PC-3 (cell line): ENCODE measurements at regions not wholly inside any gene's neighbourhood (a gene's known extent, or its start where the extent isn't known, plus 50 kb on each side); places are given as distances from the start of the nearest gene placed in this dataset.

Experiments used
- ATAC-seq: fragments of 200-7000 bp; cut with Tn5 transposase; 2 replicates; pipeline ENCODE4 v1.9.1; 2020; ENCODE audit warnings: mild to moderate bottlenecking, moderate library complexity
- BruUV-seq: library from RNA; stranded (reverse); fragments of 400-500 nt; replicated peaks from 2 replicates; lab custom pipeline; 2021; lab: Mats Ljungman, UMichigan
- CTCF ChIA-PET: fragments of 300-600 bp; sonication (Branson Sonifier 250); formaldehyde crosslinking; loops from one replicate; lab custom pipeline; 2022; ENCODE audit warnings: antibody characterized with exemption; lab: Charles Lee
- POLR2A ChIA-PET: fragments of 300-600 bp; sonication (Branson Sonifier 250); formaldehyde crosslinking; loops from one replicate; lab custom pipeline; 2022; ENCODE audit warnings: antibody characterized with exemption; ENCODE audit not compliant: unreplicated experiment; lab: Charles Lee
- DNase-seq: peaks from one replicate; pipeline ENCODE4 v3.0.0-alpha.2; 2015
- H2AFZ ChIP-seq: fragments of 300-600 bp; sonication (generic); 2 replicates; pipeline ENCODE4 v1.6.0; 2016; ENCODE audit warnings: antibody characterized with exemption, low read length
- H3F3A ChIP-seq: fragments of 300-600 bp; sonication (generic); one replicate; pipeline ENCODE4 v1.6.0; 2017; ENCODE audit warnings: antibody characterized with exemption, low read length, control low read depth, mild to moderate bottlenecking; ENCODE audit not compliant: unreplicated experiment
- H3K27ac ChIP-seq: fragments of 300-600 bp; sonication (generic); 2 replicates; pipeline ENCODE4 v1.5.1; 2016; ENCODE audit warnings: mild to moderate bottlenecking, low read length
- H3K27me3 ChIP-seq: fragments of 300-600 bp; sonication (generic); 2 replicates; pipeline ENCODE4 v1.6.1; 2016; ENCODE audit warnings: low read length, mixed read lengths
- H3K36me3 ChIP-seq: fragments of 300-600 bp; sonication (generic); 2 replicates; pipeline ENCODE4 v1.6.1; 2016; ENCODE audit warnings: low read depth, mixed run types, low read length, mixed read lengths
- H3K4me1 ChIP-seq: fragments of 300-600 bp; sonication (generic); 2 replicates; pipeline ENCODE4 v1.5.1; 2016; ENCODE audit warnings: low read length; ENCODE audit not compliant: insufficient read depth
- H3K4me2 ChIP-seq: fragments of 300-600 bp; sonication (generic); 2 replicates; pipeline ENCODE4 v1.6.0; 2016; ENCODE audit warnings: low read length
- H3K4me3 ChIP-seq: fragments of 300-600 bp; sonication (generic); 2 replicates; pipeline ENCODE4 v1.5.1; 2016; ENCODE audit warnings: mild to moderate bottlenecking, low read length, mixed read lengths
- H3K79me2 ChIP-seq: fragments of 300-600 bp; sonication (generic); 2 replicates; pipeline ENCODE4 v1.6.1; 2017; ENCODE audit warnings: low read length, mixed read lengths
- H3K9ac ChIP-seq: fragments of 300-600 bp; sonication (generic); 2 replicates; pipeline ENCODE4 v1.6.0; 2016; ENCODE audit warnings: mild to moderate bottlenecking, low read length
- H3K9me2 ChIP-seq: fragments of 300-600 bp; sonication (generic); replicated peaks from 2 replicates; pipeline ENCODE4 v1.6.1; 2016; ENCODE audit warnings: mixed run types, low read length, mixed read lengths
- H3K9me3 ChIP-seq: fragments of 300-600 bp; sonication (generic); 2 replicates; pipeline ENCODE4 v1.6.1; 2016; ENCODE audit warnings: low read length, mixed read lengths
- H4K20me1 ChIP-seq: fragments of 300-600 bp; sonication (generic); 2 replicates; pipeline ENCODE4 v1.6.1; 2016; ENCODE audit warnings: low read length, mixed read lengths
- EZH2 ChIP-seq: fragments of 300-600 bp; sonication (generic); IDR thresholded peaks from one replicate; pipeline ENCODE4 v1.6.1; 2017; ENCODE audit warnings: antibody characterized with exemption, mild to moderate bottlenecking, low read length; ENCODE audit not compliant: unreplicated experiment
- EZH2phosphoT487 ChIP-seq: fragments of 300-600 bp; sonication (generic); IDR thresholded peaks from 2 replicates; pipeline ENCODE4 v1.6.1; 2018; ENCODE audit warnings: mild to moderate bottlenecking, antibody characterized with exemption, low read length, borderline replicate concordance
- intact Hi-C: fragments of 100-400 bp; cut with micrococcal nuclease; formaldehyde crosslinking; loops from 2 replicates; pipeline ENCODE4 v1.9.0; 2023
- TF ChIP-seq, protein P1 (sequence below): fragments of 300-600 bp; sonication (generic); conservative IDR thresholded peaks from 2 replicates; pipeline ENCODE4 v1.5.1; 2017; ENCODE audit warnings: antibody characterized with exemption, low read depth, mild to moderate bottlenecking, low read length

DNA sequence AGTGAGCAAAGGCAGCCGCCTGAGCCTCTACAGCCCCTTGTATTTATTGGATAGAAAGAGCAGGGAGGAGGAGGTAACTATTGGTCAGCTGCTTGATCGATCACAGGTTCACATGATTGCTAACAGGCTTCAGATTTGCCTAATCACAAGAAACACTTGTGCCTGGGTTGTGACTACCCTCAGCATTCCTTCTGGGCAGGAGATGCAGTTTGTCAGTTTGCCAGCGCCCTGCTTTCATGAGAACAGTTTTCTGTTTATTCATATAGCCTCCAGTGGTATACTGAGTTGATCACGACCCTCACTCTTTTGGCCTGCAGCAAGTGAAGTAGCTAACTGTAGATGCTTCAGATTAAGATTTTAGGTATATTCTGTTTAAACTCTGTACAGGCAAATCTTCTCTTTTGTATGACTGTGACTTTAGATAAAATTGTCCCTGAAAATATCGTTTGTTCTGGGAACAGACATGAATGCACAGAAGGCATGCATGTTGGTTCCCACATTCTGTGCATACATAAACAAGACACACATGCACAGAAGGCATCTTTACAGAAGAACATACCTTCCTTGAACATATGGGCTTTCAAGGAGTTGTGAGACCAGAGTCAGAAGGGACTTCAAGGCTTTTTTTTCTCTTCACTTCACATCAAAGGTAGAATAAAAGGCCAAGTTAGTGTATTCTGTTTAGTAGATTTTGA lies 422.4 kb upstream of the STEAP1 start:
- Histone ChIP-seq H3K4me1 (no peaks in the 10 kb centered on the region), H3K27me3 (no peaks in the 10 kb centered on the region), H3K4me3 (no peak overlapping the region), H3K9ac (no peak overlapping the region), H3K9me3 (no peaks in the 10 kb centered on the region), H3K9me2 (no peaks in the 10 kb centered on the region), H3K36me3 (no peaks in the 10 kb centered on the region), H3K79me2 (no peaks in the 10 kb centered on the region), H2AFZ (no peak overlapping the region), H4K20me1 (no peaks in the 10 kb centered on the region), H3F3A (no peaks in the 10 kb centered on the region), H3K27ac (no peak overlapping the region), H3K4me2 (no peak overlapping the region)
- BruUV-seq = no TSS peak
- POLR2A ChIA-PET = no interaction called here
- DNase-seq (no peak), ATAC-seq (no peak)
- CTCF ChIA-PET = no interaction called here
- intact Hi-C loops = no loop called here
- no peak for TF ChIP-seq EZH2
- TF ChIP-seq, protein P1, sequence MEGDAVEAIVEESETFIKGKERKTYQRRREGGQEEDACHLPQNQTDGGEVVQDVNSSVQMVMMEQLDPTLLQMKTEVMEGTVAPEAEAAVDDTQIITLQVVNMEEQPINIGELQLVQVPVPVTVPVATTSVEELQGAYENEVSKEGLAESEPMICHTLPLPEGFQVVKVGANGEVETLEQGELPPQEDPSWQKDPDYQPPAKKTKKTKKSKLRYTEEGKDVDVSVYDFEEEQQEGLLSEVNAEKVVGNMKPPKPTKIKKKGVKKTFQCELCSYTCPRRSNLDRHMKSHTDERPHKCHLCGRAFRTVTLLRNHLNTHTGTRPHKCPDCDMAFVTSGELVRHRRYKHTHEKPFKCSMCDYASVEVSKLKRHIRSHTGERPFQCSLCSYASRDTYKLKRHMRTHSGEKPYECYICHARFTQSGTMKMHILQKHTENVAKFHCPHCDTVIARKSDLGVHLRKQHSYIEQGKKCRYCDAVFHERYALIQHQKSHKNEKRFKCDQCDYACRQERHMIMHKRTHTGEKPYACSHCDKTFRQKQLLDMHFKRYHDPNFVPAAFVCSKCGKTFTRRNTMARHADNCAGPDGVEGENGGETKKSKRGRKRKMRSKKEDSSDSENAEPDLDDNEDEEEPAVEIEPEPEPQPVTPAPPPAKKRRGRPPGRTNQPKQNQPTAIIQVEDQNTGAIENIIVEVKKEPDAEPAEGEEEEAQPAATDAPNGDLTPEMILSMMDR = no peak
- no peak for TF ChIP-seq EZH2phosphoT487

DNA sequence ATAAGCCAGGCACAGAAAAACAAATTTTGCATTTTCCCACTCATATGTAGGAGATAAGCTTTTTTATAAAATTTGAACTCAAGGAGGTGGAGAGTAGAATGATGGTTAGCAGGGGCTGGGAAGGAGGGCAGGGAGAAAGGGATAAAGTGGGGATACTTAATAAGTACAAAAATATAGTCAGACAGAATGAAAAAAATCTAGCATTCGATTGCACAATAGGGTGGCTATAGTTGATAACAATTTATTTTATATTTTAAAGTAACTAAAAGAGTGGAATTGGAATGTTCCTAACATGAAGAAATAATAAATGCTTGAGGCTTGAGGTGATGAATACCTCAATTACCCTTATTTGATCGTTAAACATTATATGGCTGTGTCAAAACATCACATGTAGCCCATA lies 415.7 kb upstream of the STEAP1 start:
- CTCF ChIA-PET = no interaction called here
- ATAC-seq = no peak

DNA sequence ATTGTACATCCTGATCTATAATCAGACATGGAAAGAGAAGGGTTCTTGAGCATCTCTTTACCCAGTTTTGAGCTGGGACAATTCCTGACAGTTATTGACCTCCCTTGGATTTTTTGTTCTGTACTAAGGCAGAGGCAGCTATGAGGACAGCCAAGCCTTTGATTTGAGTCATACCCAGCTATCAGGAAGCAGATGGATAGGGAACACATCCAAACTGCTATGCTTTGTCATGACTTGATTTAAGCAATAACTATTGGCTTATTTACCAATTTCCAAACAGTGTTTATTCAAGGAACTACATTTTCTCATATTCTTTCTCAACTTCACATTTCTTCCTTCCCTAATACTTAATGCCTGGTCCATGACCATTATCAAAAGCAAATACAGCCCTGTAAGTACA lies 396.4 kb upstream of the STEAP1 start:
- Histone ChIP-seq H3K4me1 (no peaks in the 10 kb centered on the region), H3F3A (no peaks in the 10 kb centered on the region), H3K79me2 (no peaks in the 10 kb centered on the region), H3K9me3 (no peaks in the 10 kb centered on the region), H3K27me3 (no peaks in the 10 kb centered on the region), H4K20me1 (no peaks in the 10 kb centered on the region), H3K36me3 (no peaks in the 10 kb centered on the region), H3K9me2 (no peaks in the 10 kb centered on the region), H2AFZ (no peak overlapping the region), H3K4me3 (no peak overlapping the region), H3K27ac (no peak overlapping the region), H3K9ac (no peak overlapping the region), H3K4me2 (no peak overlapping the region)
- ChIA-PET CTCF (no interaction called here), POLR2A (no interaction called here)
- TF ChIP-seq EZH2phosphoT487 (no peak), EZH2 (no peak)
- TF ChIP-seq, protein P1 = no peak
- BruUV-seq = no TSS peak
- DNase-seq = no peak
- peak; percentile 56; the same call in 1 of the 2 replicates for ATAC-seq
- intact Hi-C loops = no loop called here

More for the DNA sequence above, 415.7 kb upstream of the STEAP1 start:
- TF ChIP-seq, protein P1 = no peak
- no peak for TF ChIP-seq EZH2
- no peak for TF ChIP-seq EZH2phosphoT487
- POLR2A ChIA-PET = no interaction called here
- no peak overlapping the region for H3K4me2 ChIP-seq
- no peaks in the 10 kb centered on the region for H3K27me3 ChIP-seq
- no peak overlapping the region for H3K9ac ChIP-seq
- no peaks in the 10 kb centered on the region for H4K20me1 ChIP-seq
- no TSS peak for BruUV-seq
- H2AFZ ChIP-seq = no peak overlapping the region
- no peaks in the 10 kb centered on the region for H3K36me3 ChIP-seq
- no peak overlapping the region for H3K4me3 ChIP-seq
- H3K79me2 ChIP-seq = no peaks in the 10 kb centered on the region
- H3K27ac ChIP-seq = no peak overlapping the region
- H3K9me3 ChIP-seq = no peaks in the 10 kb centered on the region
- no peaks in the 10 kb centered on the region for H3K4me1 ChIP-seq
- H3F3A ChIP-seq = no peaks in the 10 kb centered on the region
- no peak for DNase-seq
- intact Hi-C loops = no loop called here
- no peaks in the 10 kb centered on the region for H3K9me2 ChIP-seq
